Fibroblast of mammary gland (primary cell): ENCODE measurements at regions not wholly inside any gene's neighbourhood (a gene's known extent, or its start where the extent isn't known, plus 50 kb on each side); places are given as distances from the start of the nearest gene placed in this dataset.

Experiments
- DNase-seq: peaks from one replicate; pipeline ENCODE4 v3.0.0-alpha.2; 2010; ENCODE audit warnings: low read depth
- H3K4me3 ChIP-seq: 2 replicates; pipeline ENCODE4 v1.5.1; 2011; ENCODE audit warnings: low read depth, mild to moderate bottlenecking, low read length, moderate library complexity; ENCODE audit not compliant: control insufficient read depth
- CTCF ChIP-seq: conservative IDR thresholded peaks from 2 replicates; pipeline ENCODE4 v1.5.1; 2011; ENCODE audit warnings: low read depth, low read length, inconsistent platforms; ENCODE audit not compliant: control insufficient read depth, insufficient read depth

GRCh38 chr3:194935632-194936470 lies 250.2 kb downstream of the FAM43A start:
- no peak for DNase-seq
- H3K4me3 ChIP-seq = no peak overlapping the region
- TF ChIP-seq CTCF = no peak

- no peak for DNase-seq
- H3K4me3 ChIP-seq = no peak overlapping the region
- no peak for TF ChIP-seq CTCF
Measured at GRCh38 chr3:194936659-194937058, 251.0 kb downstream of the FAM43A start.

- TF ChIP-seq CTCF = no peak
- no peak overlapping the region for H3K4me3 ChIP-seq
- DNase-seq = no peak
Measured at GRCh38 chr3:194937144-194937543, 251.5 kb downstream of the FAM43A start.

GRCh38 chr3:194937882-194938321 lies 252.2 kb downstream of the FAM43A start:
- DNase-seq = peak; percentile 24
- H3K4me3 ChIP-seq = no peak overlapping the region
- no peak for TF ChIP-seq CTCF

GRCh38 chr3:194938845-194939531 lies 253.3 kb downstream of the FAM43A start:
- no peak overlapping the region for H3K4me3 ChIP-seq
- TF ChIP-seq CTCF = no peak
- DNase-seq = peak; percentile 74

- TF ChIP-seq CTCF = no peak
- DNase-seq = no peak
- H3K4me3 ChIP-seq = no peak overlapping the region
Measured at GRCh38 chr3:194939532-194939909, 253.8 kb downstream of the FAM43A start.
